G401.6 (cell line): ENCODE measurements at regions not wholly inside any gene's neighbourhood (a gene's known extent, or its start where the extent isn't known, plus 50 kb on each side); places are given as distances from the start of the nearest gene placed in this dataset.
A peak's percentile ranks its signal among the peaks of the same experiment; 100 is the strongest.
"Not testable (repeated sequence)": the region's sequence is repeated elsewhere in the genome, so short reads cannot be mapped to it uniquely, and the experiment has no call there.

Experiments
- FAIRE-seq: peaks from 2 replicates; lab custom pipeline; 2012; peaks lifted over from hg19 to GRCh38; lab: Jason Lieb, UNC

- FAIRE-seq: not testable (repeated sequence)
These were observed 72.7 kb upstream of the NPIPB12 start for GRCh38 chr16:29578898-29579297.

- not testable (repeated sequence) for FAIRE-seq
These were observed 75.6 kb upstream of the NPIPB12 start for GRCh38 chr16:29581764-29582163.

DNA sequence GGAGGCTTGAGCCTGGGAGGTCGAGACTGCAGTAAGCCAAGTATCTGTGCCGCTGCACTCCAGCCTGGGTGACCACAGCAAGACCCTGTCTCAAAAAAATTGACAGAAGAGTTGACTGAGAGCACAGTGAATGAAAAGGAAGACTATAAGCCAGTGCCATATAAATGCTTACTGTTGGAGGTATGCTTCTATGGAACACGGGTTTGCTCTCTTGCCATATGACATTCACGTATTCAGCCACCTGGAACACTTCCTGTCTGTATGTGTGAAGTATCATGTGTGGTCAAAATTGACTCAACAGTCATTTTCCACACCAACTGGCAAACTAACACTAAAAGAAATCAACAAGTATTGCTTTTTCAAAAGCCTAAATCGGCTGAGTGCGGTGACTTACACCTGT, 71.1 kb upstream of the SPN start:
- not testable (repeated sequence) for FAIRE-seq

DNA sequence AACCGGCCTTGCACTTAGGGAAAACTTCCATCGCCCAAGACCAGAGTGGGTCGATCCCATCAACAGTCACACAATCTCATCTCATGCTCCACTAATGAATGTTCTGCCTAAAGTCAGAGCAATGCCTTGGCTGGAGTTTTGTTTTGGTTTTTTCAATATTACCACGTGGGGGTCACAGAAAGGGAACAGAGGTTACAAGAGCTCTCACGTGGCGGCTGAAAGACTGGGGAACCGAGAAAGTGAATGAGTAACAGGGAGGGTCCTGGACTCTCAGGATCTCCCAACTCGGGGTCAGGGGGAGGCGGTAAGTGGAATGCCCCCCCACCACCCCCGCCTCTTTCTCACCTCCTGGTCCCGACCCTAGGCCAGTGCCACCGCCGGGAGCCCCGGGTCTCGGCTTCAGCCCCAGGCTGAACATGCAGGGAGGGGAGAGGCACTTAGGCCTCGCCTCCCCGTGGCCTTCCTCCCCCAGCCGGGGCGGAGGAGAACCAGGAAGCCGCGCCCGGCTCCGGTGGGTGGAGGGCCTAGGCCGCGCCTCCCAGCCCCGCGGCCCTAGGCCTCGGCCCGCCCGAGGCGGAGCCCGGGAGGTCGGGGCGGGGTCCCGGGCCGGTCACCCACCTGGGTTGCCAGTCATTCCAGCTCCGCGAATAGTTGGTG, 68.7 kb upstream of the SPN start:
- FAIRE-seq: not testable (repeated sequence)

DNA sequence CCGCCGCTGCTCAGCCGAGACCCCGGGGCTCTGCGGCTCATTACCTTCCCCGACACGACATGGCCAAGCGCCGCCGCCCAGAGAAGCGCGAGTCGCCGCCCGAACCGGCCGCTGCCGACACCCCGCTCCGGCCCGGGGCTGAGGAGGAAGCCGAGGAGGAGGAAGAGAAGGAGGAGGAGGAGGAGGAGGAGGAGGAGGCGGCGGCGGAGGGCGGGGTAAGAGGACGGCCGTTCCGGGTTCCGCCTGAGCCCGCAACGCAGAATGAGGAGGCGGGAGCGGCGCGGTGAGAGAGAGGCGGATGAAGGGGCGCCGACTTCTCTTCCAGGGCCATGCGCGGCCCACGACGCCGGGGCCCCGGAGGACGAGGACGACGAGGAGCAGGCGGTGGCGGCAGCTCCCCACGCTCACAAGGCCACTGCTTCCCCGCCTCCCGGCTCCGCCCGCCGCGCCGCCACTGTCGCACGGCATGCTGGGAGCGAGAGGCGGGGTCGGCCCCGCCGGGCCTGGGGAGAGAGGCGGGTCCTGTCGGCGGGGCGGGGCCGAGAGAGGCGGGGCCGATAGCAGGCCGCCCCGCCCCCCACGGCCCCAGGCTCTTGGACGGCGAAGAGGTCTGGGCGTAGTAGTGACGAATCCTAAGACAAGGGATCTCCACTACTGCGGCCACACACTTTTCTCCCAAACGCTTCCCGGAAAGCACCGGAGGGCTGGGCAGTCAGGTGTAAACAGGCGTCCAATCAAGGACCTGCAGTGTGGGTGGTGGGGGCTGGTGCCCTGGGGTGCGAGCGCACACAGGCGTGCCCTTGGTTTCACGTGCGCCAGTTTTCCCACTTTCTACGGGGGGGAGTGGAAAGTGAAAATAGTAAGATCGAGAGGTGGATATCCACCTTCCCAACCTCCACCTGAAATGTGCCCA, 67.9 kb upstream of the SPN start:
- FAIRE-seq: peak; percentile 47

DNA sequence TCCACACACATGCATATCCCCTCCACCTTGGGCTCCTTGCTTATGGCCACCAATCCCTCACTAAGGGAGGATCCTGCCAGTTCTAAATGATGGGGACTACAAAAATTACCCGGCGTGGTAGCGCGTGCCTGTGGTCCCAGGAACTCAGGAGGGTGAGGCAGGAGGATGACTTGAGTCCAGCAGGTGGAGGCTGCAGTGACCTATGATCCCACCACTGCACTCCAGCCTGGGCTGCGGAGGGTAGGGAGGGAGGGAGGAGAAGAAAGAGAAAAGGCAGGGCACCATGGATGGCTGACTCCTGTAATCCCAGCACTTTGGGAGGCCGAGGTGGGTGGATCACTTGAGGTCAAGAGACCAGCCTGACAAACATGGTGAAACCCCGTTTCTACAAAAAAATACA, 66.0 kb upstream of the SPN start:
- not testable (repeated sequence) for FAIRE-seq

DNA sequence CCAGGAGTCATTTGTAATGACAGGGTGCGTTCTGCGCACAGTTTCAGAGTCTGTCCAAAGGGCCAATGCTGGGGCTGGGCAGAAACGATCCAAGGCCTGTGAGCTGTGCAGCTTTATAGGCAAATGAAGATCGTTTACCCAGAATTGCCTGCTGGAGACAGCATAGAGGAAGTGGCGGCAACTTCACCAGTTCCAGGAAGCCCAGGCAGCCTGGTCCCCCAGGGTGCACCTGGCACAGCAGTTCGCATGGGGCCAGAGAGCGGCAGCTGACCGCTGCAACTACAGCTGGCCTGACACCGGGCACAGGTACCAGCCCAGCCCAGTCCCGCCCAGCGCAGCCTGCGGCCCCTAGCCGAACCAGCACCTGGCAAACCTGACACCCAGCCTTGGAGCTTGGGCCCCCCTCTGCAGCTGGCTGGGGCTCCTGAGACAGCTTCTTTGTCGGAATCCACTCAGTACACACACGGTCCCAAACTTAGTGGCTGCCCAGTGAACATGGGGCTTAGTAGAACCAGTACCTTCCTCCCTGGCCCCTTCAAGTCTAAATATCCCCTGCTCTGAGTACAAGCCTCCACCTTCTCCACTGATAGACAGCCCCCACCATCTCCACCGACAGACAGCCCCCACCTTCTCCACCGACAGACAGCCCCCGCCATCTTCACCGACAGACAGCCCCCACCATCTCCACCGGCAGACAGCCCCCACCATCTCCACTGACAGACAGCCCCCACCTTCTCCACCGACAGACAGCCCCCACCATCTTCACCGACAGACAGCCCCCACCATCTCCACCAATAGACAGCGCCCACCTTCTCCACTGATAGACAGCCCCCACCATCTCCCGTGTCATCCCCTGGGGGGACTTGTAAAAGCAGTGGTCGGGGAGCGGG, 62.7 kb upstream of the SPN start:
- not testable (repeated sequence) for FAIRE-seq

DNA sequence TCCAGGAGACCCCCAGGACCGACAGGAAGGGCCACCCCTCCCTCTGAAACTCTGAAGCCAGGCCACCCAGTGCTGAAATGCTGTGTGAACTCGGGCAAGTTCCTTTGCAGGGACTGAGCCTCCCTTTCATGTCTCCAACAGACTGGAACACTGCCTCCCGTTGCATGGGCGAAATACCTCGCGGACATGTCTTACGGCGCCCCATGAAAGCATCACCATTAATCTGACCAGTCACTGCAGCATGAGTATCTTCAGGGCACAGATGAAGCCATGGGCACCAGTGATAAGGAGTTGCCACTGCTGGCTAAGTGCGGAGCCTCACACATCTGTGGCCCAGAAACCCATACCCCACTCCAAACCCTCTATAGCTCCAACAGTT, 60.8 kb upstream of the SPN start:
- FAIRE-seq: not testable (repeated sequence)

DNA sequence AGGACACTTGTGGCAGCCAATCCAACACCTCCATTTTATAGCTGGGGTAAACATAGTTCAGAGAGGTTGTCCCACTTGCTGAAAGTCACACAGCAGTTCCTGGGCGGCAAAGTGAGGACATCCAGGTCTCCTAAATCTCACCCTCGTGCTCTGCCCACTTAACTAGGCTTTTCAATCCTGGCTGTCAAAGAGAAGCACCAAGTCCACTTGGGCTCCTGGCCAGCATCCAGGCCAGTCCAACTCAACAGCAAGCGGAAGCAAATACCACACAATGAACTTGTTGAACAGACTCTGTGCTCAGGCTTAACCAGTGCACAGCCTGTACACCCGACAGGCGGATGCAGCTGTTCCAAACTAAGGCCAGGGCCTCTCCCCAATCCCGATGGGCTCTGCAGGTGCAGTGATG, 60.4 kb upstream of the SPN start:
- not testable (repeated sequence) for FAIRE-seq

GRCh38 chr16:29604631-29605549, 58.2 kb upstream of the SPN start:
- not testable (repeated sequence) for FAIRE-seq

DNA sequence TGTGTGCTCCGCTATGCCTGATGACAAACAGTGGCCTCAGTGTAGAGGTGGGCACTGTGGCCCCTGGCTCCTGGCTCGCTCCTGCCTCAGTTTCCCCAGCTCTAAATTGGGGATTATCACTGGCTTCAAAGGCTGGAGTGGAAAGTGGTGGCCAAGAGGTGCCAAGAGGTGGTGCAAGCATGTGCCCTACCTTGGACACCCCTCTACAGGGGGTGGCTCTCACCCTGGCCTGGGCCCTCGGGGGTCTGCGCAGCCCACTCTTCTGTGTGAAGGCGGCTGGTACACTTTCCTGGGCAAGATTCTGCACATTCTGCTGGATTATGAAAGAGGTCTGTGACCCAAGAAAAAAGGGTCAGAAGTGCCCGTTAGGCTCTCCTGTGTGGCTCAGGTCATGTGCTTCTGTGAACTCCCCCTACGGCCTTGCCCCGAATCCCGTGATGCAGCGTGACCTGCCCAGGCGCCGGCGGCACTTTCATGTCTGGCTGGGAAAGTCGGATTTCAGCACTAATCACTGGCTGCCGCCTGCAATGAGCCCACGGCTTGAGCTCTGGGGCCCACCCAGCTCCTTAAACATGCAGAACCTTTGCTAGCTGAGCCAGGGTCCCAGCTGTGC, 57.3 kb upstream of the SPN start:
- not testable (repeated sequence) for FAIRE-seq

DNA sequence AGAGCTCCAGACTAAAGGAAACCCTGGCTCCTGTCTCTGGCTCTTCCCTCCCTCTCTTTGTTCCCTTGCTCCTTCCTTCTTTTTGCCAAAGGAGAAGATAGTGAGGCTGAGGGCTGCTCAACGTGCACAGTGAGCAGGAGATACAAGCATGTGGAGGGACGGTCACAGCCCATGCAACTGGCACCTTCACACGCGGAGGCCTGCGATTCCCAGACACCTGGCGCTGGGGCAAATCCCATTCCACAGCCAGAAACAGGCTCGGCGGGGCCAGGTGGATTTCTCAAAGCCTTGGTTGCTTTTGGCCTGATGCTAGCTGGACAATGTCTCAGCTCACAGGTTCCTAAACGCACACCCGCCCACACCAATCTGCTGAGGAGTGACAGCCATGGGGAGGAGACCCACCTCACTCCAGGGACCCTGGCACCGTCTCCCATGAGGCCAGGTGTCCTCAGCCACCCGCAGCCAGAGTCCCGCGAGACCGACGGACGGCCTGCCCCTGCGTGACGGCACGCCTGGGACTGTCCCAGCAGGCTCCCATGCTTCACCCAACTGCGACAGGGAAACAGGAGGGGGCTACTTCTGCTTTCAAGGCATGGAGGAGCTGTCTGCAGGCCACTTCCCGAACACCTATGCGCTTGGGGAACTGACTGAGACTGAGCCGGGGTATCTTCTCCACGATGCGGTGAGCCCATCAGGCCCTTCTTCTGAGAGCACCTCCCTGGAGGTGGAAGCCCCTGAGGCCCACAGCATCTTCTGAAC, 56.2 kb upstream of the SPN start:
- not testable (repeated sequence) for FAIRE-seq

DNA sequence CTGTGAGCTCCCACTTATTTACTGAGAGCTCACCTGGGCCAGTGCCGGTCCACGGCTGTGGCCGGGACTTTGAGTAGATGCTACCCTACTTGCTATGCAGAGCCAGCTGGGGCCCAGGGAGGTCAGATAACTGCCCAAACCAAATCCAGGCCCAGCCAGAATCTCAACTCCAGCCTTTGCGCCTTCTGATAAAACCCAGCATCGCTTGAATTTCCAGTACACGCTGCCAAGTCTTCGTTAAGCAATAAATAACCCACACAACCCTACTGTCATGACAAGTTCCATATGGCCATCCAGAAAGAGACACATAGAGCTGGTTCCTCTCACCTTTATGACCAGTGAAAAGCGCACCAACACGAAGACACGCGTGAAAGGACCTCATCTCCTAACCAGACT, 55.6 kb upstream of the SPN start:
- not testable (repeated sequence) for FAIRE-seq

DNA sequence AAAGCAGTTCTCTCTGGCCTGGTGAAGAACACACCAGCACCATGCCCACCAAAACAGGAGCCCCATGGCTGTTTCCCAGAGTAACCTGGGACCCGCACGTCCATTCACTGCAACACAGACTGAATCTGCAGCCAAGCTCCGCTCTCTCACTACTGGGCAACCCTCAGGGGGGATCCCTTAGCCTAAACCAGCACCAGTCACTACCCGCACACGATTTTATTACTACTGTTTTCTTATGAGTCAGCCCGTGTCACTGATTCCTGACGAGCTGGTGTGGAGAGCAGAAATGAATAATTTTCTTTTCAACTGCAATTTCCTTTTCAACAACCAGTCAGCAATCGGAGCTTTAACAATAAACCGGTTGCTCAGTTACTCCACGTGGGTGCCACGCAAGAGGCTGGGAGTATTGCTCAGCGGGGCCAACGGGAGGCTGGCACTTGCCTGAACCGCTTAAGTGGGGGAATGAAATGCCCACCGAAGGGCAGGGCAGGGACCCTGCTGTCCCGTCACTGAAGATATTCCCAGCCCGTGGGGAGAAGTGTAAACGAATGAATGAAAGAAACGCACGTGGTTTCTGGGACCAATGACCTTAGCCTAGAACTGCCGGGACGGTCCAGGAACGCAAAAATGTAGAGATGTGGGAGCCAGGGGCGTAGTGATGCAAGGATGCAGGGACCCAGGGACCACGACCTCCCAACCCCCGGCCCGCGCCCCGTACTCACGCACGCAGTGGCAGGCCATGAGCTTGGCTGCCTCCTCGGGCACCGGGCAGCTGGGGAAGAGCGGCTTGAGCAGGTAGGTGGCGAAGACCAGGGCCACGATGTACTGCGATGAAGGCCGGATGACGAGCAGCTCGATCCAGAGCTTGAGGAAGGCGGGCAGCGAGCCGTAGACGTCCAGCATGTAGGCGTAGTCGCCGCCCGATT, 50.4 kb upstream of the SPN start:
- FAIRE-seq: not testable (repeated sequence)
